Osteocyte (in vitro differentiated cells): ENCODE measurements at regions not wholly inside any gene's neighbourhood (a gene's known extent, or its start where the extent isn't known, plus 50 kb on each side); places are given as distances from the start of the nearest gene placed in this dataset.

Experiments used
- DNase-seq: peaks from one replicate; pipeline ENCODE4 v3.0.0; 2021; ENCODE audit warnings: mixed read lengths; ENCODE audit not compliant: unreplicated experiment; ENCODE audit errors: extremely low spot score
- H3K27ac Mint-ChIP-seq: one replicate; pipeline ENCODE4 v1.8.0; 2021; ENCODE audit warnings: mild to moderate bottlenecking, mixed read lengths; ENCODE audit not compliant: unreplicated experiment
- H3K27me3 Mint-ChIP-seq: one replicate; pipeline ENCODE4 v1.8.0; 2021; ENCODE audit warnings: mixed read lengths; ENCODE audit not compliant: unreplicated experiment
- H3K36me3 Mint-ChIP-seq: one replicate; pipeline ENCODE4 v1.8.0; 2021; ENCODE audit warnings: mixed read lengths; ENCODE audit not compliant: unreplicated experiment
- H3K4me1 Mint-ChIP-seq: one replicate; pipeline ENCODE4 v1.8.0; 2021; ENCODE audit warnings: mixed read lengths; ENCODE audit not compliant: unreplicated experiment
- H3K4me3 Mint-ChIP-seq: one replicate; pipeline ENCODE4 v1.8.0; 2021; ENCODE audit warnings: mild to moderate bottlenecking, moderate library complexity, mixed read lengths; ENCODE audit not compliant: unreplicated experiment
- H3K9me3 Mint-ChIP-seq: one replicate; pipeline ENCODE4 v1.8.0; 2021; ENCODE audit warnings: mixed read lengths; ENCODE audit not compliant: unreplicated experiment
- TF ChIP-seq, protein P1 (sequence below): fragments of 200-600 bp; sonication (generic); IDR thresholded peaks from 2 replicates; pipeline ENCODE4 v1.5.0; 2021; ENCODE audit warnings: antibody characterized with exemption, mild to moderate bottlenecking, moderate library complexity

DNA sequence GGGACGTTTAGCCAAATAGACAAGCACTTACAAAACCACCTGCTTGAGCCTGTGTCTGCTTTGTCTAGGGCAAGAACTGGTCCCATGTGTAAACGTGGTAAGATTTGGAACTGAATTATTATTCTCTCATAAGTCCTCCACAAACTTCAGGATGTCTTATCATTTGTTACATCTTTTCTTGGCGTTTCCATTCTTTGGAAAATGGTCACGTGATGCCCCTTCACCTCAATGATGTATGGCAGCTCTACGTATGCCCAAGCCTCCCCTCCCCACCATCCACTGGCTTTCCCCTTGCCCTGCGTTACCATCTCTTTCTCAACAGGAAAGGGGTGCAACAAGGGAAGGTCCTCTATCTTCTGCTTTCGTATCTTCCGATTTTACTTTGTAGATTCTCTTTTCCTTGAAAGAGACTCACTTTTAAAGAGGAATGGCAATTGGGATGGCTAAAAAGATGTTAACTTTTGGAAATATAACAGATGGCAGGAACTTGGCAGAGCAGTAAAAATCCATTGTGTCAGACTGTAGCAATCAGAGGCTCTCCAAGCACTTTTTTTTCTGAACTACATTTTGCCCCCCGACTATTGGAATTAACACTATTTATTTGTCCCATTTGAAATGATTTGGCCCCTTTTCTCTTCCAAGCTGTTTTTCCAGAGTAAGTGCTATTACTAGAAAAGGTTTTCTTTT is 117.6 kb downstream of the FAT3 start:
- H3K9me3 Mint-ChIP-seq, result no peaks in the 10 kb centered on the region
- H3K4me1 Mint-ChIP-seq, result peaks cover 41% of the 10 kb centered on the region
- DNase-seq, result no peak
- H3K36me3 Mint-ChIP-seq, result no peaks in the 10 kb centered on the region
- H3K27me3 Mint-ChIP-seq, result no peaks in the 10 kb centered on the region
- no peak overlapping the region for H3K4me3 Mint-ChIP-seq
- TF ChIP-seq, protein P1, sequence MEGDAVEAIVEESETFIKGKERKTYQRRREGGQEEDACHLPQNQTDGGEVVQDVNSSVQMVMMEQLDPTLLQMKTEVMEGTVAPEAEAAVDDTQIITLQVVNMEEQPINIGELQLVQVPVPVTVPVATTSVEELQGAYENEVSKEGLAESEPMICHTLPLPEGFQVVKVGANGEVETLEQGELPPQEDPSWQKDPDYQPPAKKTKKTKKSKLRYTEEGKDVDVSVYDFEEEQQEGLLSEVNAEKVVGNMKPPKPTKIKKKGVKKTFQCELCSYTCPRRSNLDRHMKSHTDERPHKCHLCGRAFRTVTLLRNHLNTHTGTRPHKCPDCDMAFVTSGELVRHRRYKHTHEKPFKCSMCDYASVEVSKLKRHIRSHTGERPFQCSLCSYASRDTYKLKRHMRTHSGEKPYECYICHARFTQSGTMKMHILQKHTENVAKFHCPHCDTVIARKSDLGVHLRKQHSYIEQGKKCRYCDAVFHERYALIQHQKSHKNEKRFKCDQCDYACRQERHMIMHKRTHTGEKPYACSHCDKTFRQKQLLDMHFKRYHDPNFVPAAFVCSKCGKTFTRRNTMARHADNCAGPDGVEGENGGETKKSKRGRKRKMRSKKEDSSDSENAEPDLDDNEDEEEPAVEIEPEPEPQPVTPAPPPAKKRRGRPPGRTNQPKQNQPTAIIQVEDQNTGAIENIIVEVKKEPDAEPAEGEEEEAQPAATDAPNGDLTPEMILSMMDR, result no peak
- H3K27ac Mint-ChIP-seq, result no peak overlapping the region

DNA sequence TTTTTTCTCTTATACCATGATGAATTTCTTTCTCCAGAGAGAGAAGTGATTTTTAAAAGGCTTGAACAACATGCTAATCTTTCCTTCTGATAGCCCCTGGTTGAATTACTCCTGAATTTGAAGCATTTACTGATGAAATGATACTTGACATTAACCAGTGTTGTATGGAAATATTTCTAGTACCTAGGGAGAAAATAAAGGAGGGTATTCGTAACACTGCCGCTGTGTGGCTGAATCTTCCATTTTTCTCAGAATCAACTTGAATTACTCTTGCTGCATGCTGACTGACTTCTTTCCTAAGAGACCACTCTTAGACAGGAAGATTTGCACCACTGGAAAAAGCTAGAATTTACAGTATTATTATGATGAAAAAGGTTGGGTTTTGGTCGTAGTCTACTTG is 118.3 kb downstream of the FAT3 start:
- no peak for DNase-seq
- peaks cover 41% of the 10 kb centered on the region for H3K4me1 Mint-ChIP-seq
- no peaks in the 10 kb centered on the region for H3K36me3 Mint-ChIP-seq
- H3K27ac Mint-ChIP-seq, result no peak overlapping the region
- H3K4me3 Mint-ChIP-seq, result no peak overlapping the region
- H3K9me3 Mint-ChIP-seq, result no peaks in the 10 kb centered on the region
- H3K27me3 Mint-ChIP-seq, result no peaks in the 10 kb centered on the region
- TF ChIP-seq, protein P1, result no peak

DNA sequence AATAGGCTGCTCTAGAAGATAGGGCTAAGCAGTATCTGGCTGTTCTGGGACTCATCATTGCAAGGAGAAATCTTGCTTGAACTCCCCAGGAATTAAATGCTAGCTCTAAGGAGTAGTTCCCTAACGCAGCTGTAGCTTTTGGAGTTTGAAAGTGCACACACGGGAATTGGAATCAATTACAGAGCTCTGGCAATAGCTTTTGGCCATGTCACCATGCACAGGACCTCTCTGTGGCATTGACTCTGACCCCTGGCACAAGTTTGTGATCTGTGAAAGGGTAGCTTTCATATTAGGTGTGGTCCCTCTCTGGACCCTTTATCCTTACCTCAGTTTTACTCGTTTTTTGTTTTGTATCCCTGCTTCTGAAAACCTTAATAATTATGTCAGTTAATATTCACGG is 121.6 kb downstream of the FAT3 start:
- Mint-ChIP-seq H3K4me1 (peaks cover 30% of the 10 kb centered on the region), H3K4me3 (no peak overlapping the region), H3K36me3 (no peaks in the 10 kb centered on the region), H3K27ac (no peak overlapping the region), H3K27me3 (no peaks in the 10 kb centered on the region), H3K9me3 (no peaks in the 10 kb centered on the region)
- TF ChIP-seq, protein P1, result no peak
- DNase-seq, result no peak

DNA sequence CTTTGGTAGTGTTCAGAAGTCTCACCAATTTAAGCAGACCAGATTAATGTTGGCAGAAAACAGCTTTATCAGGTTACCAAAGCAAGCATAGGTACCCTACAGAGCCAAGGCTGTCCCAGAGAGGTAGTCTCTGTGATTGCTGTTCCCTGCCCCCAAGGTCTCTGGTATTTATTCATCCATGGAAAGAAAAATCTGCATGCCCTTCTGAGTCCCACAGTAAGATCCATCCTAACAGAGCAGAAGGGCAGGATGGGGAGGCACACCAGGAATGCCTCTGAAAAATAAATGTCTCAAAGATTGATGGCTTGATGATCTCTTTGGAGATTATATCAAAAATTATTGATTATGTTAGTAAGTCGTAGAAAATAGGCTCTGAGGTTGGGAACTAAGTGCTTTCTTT is 122.8 kb downstream of the FAT3 start:
- Mint-ChIP-seq H3K9me3 (no peaks in the 10 kb centered on the region), H3K4me1 (peaks cover 19% of the 10 kb centered on the region), H3K27ac (no peak overlapping the region), H3K36me3 (peaks cover 2% of the 10 kb centered on the region), H3K27me3 (no peaks in the 10 kb centered on the region), H3K4me3 (no peak overlapping the region)
- TF ChIP-seq, protein P1, result no peak
- no peak for DNase-seq

DNA sequence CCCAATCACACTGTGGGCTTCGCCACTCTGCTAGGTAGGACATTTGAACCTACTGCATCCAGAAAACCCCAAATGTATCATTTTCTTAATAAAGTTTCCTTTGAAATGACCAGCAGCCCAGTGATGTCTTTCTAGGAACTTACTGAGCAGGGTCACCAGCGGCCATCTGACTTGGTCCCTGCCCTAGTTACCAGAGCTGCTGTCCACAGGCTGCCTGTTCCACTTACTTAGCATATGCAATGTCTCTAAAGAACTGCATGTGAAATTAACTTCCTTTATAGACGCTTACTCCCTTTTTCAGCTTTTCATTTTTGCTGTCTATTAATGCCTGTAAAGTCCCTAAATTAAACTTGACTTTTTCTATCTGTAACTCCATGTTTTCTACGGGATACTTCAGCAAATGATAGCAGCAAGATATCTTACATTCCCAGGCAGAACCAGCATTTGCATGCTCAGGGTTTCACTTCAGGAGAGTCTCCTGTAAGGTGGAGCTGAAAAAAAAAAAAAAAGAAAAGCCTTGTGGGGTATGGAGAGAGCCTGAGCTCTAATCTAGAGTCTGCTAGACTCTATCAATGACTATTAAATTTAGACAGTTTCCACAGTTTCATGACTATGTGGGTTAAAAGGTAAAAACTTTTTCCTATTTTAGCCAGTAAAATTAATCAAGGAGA is 125.0 kb downstream of the FAT3 start:
- TF ChIP-seq, protein P1, result no peak
- H3K36me3 Mint-ChIP-seq, result peaks cover 2% of the 10 kb centered on the region
- no peaks in the 10 kb centered on the region for H3K9me3 Mint-ChIP-seq
- H3K27me3 Mint-ChIP-seq, result no peaks in the 10 kb centered on the region
- no peak overlapping the region for H3K27ac Mint-ChIP-seq
- H3K4me1 Mint-ChIP-seq, result peaks cover 10% of the 10 kb centered on the region
- H3K4me3 Mint-ChIP-seq, result no peak overlapping the region
- no peak for DNase-seq
